ENCODE measurements at regions not wholly inside any gene's neighbourhood (a gene's known extent, or its start where the extent isn't known, plus 50 kb on each side); places are given as distances from the start of the nearest gene placed in this dataset.
"Not testable (repeated sequence)": the region's sequence is repeated elsewhere in the genome, so short reads cannot be mapped to it uniquely, and the experiment has no call there.

DNA sequence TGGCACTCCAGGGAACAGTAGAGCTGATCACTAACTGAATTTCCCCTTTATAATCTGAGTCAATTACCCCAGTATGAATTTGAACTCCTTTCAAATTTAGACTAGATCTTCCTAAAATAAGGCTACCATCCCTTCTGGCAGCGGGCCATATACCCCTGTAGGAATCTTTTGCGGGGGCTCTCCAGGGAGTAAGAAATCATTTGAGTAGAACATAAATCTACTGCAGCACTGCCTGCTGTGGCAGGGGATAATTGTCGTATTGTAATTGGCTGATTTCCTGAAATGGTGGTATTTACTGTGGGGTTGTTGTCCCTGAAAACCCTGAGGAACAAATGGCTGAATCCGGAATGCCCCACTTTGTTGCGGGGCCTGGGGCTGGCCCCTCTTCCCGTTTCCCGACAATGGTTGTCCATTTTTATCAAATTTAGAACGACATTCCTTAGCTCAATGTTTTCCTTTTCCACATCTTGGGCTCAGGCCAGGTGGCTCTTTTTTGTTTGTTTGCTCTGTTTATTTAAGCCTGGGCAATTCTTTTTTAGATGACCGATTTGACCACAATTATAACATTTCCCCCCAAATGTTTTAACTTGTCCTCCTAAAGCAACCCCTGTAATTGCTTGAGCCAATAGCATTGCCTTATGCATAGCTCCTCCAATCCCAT is 74.8 kb upstream of the ZNF195 start:
- not testable (repeated sequence) for TF ChIP-seq EZH2 (IDR thresholded peaks at IDR 0.05; ENCODE audit: insufficient read depth, poor library complexity, severe bottlenecking); EZH2phosphoT487 (IDR thresholded peaks at IDR 0.05; ENCODE audit: insufficient read depth, low read depth)

All from GM23248 (cell line).